DMS 273 (cell line): ENCODE measurements at regions not wholly inside any gene's neighbourhood (a gene's known extent, or its start where the extent isn't known, plus 50 kb on each side); places are given as distances from the start of the nearest gene placed in this dataset.

Experiments used
- DNase-seq: peaks from one replicate; lab custom pipeline; 2025; ENCODE audit not compliant: unreplicated experiment; lab: John Stamatoyannopoulos, UW

GRCh38 chr17:37796076-37796475 lies 51.2 kb upstream of the HNF1B start:
- DNase-seq: no peak
